ENCODE measurements at regions not wholly inside any gene's neighbourhood (a gene's known extent, or its start where the extent isn't known, plus 50 kb on each side); places are given as distances from the start of the nearest gene placed in this dataset.

GRCh38 chr6:137702791-137703424, 164.2 kb upstream of the TNFAIP3 start:
- H3K4me3 ChIP-seq (ENCODE audit: control insufficient read depth, low read depth, low read length): no peak overlapping the region
- no peak for TF ChIP-seq CTCF (IDR thresholded peaks at IDR 0.05; ENCODE audit: control insufficient read depth, insufficient read depth, low read depth, low read length, missing control alignments)
- no peak for DNase-seq (ENCODE audit: low read depth)

DNA sequence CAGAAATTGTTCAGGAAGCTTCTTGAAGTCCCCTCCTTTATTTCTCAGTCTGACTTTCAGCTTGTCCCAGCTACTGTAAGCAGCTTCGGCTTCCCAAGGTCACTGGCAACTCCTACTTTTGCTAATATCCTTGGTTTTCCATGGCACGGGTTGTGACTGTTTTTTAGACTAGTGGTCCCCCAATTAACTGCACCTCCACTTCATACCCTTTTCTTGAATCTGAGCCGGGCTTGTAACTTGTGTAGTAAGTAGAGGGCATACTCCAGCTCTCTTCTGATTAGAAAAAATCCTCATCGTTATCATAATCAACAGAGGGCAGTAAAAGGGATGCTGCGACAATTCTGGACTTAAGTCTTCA, 162.3 kb upstream of the TNFAIP3 start:
- H3K4me3 ChIP-seq (ENCODE audit: control insufficient read depth, low read depth, low read length): no peak overlapping the region
- DNase-seq (ENCODE audit: low read depth): no peak
- TF ChIP-seq CTCF (IDR thresholded peaks at IDR 0.05; ENCODE audit: control insufficient read depth, insufficient read depth, low read depth, low read length, missing control alignments): no peak

DNA sequence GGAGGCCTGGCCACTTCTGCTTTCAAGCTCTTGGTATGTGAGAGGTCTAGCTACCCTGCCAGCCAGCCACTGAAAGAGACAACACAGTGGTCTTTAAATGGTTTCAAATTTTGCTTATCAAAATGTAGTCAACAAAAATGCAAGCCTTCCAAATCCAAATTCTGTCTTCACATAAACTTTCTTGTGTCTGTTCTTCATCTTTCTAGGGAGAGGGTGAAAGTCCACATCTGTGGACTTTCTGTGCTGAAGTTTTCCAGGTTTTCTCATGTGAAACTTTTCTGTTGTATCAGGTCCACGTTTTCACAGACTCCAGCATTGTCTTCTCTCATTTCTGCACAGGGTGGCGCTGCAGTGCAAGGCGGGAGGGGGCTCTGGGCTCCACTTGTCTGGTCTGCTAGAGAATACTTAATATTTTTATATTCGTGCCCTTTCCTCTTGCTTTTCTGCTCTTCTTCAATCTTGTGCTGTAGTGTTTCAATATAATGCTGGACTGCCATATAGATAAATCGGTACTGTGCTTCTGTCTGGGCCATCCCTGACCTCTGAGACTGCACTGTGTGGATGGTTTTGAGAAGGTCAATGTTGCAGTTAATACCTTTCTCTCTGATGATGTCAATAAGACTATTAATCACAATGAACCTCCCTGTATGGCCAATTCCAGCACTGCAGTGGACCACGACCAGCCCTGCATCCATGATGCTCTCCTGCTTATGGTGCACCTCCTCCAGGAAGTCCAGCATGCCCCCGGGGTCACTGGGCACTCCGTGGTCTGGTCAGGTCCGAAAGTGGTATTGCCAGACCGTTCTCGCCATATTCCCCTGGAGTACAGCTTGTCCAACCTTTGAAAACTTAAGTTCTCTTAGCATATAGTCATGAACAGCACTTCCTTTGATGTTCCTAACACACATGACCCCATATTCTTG, 161.6 kb upstream of the TNFAIP3 start:
- no peak for DNase-seq (ENCODE audit: low read depth)
- TF ChIP-seq CTCF (IDR thresholded peaks at IDR 0.05; ENCODE audit: control insufficient read depth, insufficient read depth, low read depth, low read length, missing control alignments): peak; percentile 92
- H3K4me3 ChIP-seq (ENCODE audit: control insufficient read depth, low read depth, low read length): no peak overlapping the region

GRCh38 chr6:137706083-137706750, 160.8 kb upstream of the TNFAIP3 start:
- H3K4me3 ChIP-seq (ENCODE audit: control insufficient read depth, low read depth, low read length): no peak overlapping the region
- TF ChIP-seq CTCF (IDR thresholded peaks at IDR 0.05; ENCODE audit: control insufficient read depth, insufficient read depth, low read depth, low read length, missing control alignments): no peak
- no peak for DNase-seq (ENCODE audit: low read depth)

DNA sequence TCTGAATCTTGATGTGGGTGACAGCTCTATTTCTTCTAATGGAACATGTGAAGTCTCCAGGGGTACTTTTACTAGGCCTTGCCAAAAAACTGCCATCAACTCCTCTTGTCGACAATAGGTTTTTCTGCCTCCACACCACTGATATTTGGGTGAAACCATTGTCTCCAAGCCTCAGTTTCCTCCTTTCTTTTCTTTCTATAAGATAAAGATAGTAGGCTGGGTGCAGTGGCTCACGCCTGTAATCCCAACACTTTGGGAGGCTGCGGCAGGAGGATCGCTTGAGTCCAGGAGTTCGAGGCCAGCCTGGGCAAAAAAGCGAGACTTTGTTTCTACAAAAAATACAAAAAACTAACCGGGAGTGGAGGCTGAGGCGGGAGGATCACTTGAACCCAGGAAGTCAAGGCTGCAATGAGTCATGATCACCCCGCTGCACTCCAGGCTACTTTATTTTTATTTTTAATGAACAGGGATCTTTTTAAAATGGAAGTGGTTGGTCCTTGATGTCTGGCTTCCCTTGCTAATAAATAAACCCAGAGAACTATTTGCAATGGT, 159.9 kb upstream of the TNFAIP3 start:
- DNase-seq (ENCODE audit: low read depth): no peak
- no peak overlapping the region for H3K4me3 ChIP-seq (ENCODE audit: control insufficient read depth, low read depth, low read length)
- no peak for TF ChIP-seq CTCF (IDR thresholded peaks at IDR 0.05; ENCODE audit: control insufficient read depth, insufficient read depth, low read depth, low read length, missing control alignments)

DNA sequence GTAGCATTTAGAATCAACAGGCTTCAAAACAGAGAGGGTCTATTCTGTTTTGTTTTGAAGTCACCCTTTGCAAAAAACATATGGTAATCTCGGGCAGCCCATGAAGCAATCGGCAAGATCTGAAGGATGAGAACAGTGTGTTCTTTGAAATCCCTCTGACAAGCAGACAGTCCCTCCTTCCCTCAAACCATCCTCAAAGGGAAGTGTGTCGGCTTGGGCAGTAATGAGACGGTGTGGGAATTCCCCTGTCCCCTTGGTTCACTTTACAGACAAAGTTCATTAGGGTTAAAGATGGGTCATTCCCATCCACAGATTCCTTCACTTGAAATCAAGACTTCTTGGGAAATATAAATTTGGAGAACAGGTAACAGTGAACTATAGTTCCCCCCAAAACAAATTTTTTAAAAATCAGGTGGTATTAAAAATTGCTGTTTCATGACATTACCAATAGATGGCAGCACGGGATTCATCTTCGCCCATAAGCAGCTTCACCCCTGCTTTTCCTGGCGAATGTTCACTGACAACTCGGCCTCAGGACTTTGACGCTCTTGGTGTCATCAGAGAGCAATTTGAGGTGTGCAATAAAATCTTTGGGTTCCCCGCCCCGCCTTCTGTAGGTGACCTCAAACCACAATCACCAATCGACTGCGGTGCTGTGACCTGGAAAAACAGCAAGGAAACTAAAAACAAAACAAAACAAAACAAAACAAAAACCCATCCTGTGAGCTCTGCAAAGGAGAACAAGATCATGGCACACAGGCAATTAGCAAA, 159.3 kb upstream of the TNFAIP3 start:
- TF ChIP-seq CTCF (IDR thresholded peaks at IDR 0.05; ENCODE audit: control insufficient read depth, insufficient read depth, low read depth, low read length, missing control alignments): peak; percentile 72
- DNase-seq (ENCODE audit: low read depth): peak; percentile 74
- H3K4me3 ChIP-seq (ENCODE audit: control insufficient read depth, low read depth, low read length): no peak overlapping the region
